ENCODE measurements at regions not wholly inside any gene's neighbourhood (a gene's known extent, or its start where the extent isn't known, plus 50 kb on each side); places are given as distances from the start of the nearest gene placed in this dataset.
A peak's percentile ranks its signal among the peaks of the same experiment; 100 is the strongest.

DNA sequence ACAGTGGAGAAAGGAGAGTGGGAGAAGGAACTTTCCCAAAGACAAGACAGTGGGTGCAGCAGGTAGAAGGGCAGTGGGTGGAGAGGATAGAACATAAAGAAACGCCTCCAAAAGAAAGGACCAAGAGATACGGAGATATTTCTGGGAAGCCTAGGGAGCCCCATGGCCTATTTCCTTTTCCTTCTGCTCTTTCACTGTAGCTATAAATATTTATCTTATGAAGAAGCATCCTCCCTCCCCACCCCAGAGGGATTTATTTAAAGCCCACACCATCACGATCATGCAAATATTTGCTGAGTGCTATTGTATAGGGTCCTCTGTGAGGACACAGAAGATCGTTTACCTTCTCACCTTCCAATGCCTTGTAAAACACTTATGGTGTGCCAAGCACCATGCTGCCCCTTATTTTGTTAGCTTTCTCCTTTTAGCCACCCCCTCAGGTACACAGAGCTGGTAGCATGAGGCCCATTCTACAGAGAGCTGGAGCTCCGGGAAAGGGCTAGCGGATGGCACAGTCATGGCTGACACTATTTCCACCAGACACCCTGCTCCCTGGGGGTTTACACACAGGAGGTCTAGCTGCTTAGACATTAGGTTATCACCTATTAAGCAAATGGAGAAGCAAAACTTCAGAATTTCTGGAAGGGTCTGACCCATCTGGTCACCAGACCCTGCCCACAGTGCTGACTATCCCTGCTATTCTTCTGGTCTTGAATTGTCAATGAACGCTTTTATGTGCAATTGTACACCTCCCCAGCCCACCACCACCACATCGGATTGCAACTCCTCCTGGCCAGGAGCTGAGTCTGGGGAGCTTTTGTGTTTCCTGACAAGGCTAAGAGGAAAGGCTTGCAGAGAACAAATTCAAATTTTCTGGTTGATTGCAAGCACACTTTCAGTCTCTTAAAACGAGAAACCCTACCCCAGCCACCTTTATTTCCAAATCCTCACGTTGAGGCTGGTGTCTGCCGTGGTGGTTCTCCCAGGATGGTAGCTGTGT, 91.8 kb upstream of the KLF7 start:
- DNase-seq, result peak; percentile 22

GRCh38 chr2:207258263-207258991, 92.7 kb upstream of the KLF7 start:
- peak; percentile 35 for DNase-seq

- DNase-seq, result no peak
These were observed 94.3 kb upstream of the KLF7 start for GRCh38 chr2:207260021-207260420.

GRCh38 chr2:207260947-207261346, 95.2 kb upstream of the KLF7 start:
- no peak for DNase-seq

DNA sequence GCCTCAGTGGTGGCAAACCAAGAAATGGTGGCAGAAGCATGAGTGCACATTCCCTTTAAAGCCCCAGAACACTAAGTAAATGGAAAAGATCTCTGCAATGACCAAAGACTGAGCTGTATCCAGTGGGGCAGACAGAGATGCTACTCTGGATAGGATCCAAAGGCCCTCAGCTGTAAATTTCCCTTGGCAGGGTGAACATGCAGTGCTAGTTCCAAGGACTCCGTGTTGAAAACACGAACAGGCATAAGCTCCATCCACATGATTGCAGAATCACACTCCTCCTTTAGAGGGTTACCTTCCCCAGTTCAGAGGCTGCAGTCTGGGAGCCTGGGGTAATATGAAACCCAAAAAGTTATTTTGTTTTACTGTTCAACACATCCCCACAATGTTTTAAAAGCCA, 98.6 kb upstream of the KLF7 start:
- no peak for DNase-seq

DNA sequence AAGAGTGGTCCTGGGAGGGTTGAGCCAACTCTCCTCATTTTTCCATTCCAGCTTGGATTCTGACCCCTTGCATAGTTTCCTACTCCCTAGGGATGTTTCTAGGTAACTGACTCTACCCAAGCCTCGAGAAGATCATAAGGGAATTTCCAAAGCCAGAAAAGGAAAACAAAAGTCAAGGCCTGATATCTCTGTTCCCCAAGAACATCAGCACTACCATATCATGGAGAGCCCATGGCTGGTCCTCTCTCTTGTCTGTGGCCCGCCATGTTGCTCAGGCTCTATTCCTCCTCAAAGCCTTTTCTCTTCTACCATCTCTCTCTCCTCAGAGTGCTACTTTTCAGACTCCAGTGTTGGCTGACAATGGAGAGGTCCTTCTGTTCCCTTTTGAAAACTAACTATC, 99.6 kb upstream of the KLF7 start:
- DNase-seq, result no peak

DNA sequence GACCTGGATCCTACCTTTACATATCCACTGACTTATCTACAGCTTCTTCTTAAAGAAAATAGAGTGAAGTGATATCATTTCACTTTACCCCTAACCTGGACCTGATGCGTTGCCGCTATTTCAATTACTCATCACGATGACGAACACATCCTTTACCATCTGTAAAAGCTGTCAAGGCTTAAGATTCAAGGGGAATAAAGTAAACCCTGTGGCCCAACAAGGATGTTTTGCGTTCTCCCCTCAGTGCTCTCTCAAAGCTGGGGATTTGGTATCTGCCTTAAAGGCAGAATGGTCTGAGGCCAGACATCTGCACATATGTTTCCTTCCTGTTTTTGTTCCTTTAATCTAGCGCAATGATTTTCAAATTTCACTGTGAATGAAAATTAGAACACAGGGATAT, 100.1 kb upstream of the KLF7 start:
- DNase-seq, result no peak

DNA sequence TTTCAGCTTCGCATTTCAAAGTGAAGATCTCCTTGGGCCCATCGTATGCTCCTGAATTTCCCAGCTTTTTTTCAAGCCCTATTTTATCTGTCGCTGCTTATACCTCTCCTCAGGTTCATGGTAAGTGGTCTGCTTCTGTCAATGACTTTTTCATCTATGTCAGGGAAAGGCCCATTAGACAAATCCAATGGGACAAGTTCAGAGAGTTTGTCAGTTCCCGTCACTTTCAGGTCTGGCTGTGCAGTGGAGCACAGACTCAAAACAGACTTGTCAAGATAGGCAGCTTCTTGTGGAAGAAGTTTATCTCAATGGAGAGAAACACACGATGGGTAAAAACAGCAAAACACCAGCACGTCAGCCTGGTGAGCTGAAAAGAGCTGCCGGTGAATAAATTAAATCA, 100.9 kb upstream of the KLF7 start:
- DNase-seq, result no peak

DNA sequence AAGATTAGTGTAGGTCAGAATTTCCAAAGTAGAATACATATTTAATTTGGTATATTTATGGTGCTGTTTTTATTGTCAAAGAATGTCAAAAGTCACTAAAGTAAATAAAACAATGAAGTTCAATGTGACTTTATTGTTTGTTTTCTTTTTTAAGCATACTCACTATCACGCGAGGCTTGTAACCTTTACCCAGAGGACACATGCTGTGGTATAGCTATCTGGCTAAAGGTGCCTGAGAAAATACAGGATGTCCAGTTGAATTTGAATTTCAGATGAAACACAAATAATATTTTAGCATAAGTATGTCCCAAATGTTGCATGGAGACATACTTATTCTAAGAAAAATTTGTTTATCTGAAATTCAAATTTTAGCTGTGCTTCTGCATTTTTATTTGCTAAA, 103.3 kb upstream of the KLF7 start:
- DNase-seq, result no peak

DNA sequence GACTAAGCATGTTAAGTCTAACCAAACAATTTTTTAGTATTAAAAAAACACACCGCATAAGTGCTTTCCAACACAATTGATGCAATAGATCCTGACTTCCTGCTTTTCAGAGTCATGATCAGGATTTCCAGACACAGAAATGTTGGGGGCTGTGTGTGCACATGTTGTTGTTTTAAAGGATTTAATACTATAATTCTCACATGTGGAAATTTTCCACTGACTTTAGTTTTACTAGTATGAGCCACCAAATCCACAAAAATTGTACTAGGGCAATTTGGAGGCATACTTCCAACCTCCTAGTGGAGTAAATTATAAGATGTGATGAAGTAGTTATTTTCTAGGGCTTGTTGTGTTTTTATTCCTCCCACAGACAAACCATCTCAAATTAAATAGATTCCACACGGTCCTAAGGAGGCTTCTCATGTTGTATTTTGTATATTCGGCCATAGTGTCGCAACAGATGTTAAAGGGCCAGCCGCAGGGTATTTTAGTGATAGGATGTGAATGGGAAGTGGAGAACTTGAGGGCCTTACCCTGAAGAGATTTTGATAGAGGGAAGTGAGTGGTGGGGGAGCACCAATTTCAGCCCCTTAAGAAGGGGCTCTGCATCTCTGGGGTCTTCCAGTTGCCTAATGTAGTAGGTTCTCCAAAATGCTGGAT, 108.9 kb upstream of the KLF7 start:
- DNase-seq, result no peak

DNA sequence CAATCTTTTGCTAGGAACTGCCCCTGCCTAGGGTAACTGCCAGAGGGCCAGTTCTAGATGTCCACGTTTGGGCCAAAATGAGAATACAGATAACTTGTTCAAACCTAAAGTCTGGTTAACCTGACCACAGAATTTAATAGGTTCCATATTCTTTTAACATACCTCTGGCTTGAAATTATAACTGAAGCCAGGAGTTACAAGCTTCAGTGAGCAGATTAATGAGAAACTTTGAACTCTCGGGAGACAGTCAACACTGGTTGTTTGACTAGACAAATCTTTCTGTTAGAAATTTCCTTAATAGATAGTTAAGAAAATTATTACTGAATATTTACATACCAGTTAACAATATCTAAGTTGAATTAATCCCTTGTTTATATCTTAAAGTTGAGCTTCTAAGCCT, 110.0 kb upstream of the KLF7 start:
- no peak for DNase-seq

DNA sequence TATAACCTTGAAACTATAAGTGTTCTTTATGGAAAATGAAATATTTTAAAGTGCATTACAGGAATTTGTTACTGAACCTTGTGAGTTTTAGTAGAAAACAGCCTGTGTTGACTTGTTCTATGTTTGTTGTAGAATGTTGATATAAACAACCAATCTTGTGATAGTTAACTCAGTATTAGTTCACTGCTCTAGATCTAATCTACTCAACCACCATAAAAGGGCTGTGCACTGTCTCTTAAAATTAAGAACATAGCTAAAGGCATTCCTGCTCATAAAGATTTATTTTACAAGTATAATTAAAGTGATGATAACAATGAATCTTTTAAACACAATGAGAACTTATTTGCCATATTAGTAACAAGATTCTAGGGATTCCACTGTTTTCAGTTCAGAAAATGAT, 110.5 kb upstream of the KLF7 start:
- no peak for DNase-seq

DNA sequence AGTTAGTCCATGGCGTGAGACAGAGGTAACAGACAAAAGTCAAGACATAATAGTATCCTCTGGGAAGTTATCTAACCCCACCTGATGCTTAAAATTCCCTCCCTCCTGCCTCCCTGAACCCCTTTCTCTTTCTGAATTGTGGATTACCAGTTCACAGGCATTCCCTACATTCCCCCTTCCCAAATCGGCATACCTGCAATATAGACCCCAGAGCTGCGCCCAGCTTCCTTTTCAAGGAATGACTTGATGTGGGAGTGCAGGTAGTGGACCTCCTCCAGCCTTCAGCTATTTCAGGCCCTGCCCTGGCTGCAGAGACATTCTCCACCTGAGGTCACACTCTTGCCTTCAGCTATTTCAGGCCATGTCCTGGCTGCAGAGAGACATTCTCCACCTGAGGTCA, 111.1 kb upstream of the KLF7 start:
- DNase-seq, result no peak

GRCh38 chr2:207279520-207279919, 113.8 kb upstream of the KLF7 start:
- DNase-seq, result no peak

DNA sequence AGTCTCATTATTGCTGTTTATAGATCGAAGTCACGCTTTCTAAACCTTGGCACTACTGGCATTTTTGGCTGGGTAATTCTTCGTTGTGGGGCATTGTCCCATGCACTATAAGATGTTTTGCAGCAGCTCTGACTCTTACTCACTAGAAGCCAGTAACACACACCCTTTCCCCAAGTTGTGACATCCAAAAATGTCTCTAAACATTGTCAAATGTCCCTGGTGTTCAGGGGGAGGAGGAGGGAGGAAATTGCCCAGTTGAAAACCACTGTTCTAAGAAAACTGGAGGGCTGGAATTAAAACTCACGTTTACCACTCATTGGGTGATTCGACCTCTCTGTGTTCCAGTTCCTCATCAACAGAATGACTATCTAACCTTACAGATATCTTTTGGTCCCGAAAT, 115.7 kb upstream of the KLF7 start:
- DNase-seq, result no peak

- no peak for DNase-seq
These were observed 117.2 kb upstream of the KLF7 start for GRCh38 chr2:207282916-207283315.

DNA sequence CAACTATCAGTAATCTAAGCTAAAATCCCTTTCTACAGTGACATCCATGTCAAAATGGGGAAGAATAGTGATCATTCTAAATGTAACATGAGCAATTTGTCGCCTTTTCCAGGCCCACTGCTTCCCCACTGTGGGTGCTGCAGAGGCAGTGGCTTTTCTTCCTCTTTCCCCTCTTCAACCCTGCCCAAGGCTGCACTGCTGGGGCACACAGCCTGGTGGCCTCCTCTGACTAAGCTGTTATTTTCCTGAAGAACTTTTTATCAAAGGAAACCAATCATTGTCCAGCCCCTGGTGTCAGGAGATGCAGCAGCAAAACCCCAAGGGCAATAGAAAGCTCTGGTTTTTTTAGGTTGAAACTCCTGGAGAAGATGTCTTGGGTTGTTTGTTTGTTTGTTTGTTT, 117.6 kb upstream of the KLF7 start:
- no peak for DNase-seq

DNA sequence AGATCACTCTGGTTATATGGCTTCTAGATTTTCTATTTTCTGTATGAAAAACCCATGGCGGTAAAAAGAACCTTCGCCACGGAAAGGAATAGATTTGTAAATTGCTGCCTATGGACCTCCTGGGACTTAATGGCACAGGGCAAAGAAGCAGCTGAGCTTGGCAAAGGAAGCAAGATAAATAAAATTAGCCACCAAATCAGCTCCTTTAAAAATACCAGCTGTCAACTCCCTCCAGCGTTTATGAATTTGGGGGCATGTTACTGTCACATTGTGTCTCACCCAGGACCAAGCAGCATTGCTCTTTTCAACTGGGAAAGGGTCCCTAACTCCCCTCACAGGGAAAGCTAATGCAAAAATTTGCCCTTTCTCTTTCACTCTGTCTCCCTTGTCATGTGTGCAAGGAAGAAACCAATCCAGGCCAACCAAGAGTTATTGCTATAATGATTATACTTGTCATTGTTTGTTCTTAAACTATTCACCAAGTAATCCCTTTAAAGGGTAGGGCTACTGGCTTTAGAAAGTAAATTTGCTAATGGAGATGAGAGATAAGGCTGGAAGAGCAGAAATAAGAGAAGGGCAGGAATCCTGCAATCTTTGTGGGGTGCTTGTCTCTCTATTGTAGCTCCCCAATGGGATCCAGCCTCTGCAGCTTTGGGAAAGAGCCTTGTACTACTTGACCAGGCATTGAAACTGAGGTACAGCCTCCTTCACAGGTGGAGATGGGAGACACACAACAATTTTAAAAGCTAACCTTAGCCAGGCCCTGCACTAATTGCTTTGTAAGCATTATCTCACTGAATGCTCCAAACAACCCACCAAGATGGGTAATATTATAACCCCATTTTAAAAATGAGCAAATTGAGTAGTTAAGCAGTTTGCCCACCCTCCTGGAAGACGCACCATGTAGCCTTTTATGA, 119.1 kb upstream of the KLF7 start:
- DNase-seq, result no peak

DNA sequence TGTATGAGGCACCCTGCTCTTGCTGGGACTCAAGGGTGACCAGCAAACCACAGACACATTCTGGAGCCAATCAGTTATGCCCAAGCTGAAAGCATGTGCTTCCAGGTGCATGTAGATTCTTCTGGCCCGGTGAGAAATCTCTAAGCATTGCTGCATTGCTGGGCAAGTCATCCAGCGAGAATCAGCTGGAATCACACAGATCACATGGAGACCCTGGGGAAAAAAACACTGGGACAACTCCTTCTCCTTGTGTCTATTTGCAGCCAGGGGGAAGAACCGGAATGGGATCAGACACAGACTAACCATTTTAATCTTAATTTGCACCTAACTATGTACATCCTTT, 119.7 kb upstream of the KLF7 start:
- no peak for DNase-seq

- DNase-seq, result no peak
These were observed 120.4 kb upstream of the KLF7 start for GRCh38 chr2:207286106-207286505.

- DNase-seq, result no peak
These were observed 122.9 kb upstream of the KLF7 start for GRCh38 chr2:207288628-207289027.

DNA sequence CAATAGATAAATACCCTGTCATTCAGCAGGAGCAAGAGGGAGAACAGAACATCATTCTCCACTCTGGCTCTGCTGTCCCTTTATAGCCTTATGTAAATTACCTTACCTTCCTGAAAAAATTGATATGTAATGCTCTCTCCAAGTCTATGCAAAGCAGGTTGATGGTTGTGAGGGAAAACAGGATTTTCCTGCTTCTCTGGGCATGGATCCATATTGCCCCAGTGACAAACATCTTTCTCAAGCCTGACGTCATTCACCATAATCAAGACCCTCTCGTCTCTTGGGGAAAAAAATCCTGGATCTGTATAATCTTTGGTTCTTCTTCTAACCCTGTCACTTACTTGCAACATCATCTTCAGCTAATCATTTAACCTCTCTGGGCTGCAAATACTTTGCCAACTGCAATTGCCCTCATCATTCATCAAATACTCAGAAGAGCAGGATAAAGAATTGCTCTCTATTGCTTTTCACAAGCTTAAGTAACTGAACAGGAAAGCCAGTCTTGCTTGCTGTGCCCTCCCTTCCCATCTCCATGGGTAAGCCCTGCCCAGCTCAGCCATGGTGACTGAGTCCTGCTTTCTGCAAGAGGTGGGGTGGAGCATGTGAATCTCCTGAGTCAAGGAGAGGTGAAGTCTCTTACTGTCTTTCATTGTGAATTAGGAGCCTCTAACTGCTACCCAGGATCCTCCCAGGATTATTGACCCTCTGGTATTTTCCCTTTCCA, 123.7 kb upstream of the KLF7 start:
- no peak for DNase-seq
